Natural killer cell (primary cell): ENCODE measurements at regions not wholly inside any gene's neighbourhood (a gene's known extent, or its start where the extent isn't known, plus 50 kb on each side); places are given as distances from the start of the nearest gene placed in this dataset.

Experiments
- ATAC-seq, 3 donors: fragments of 150-1000 bp in 2 of 3; fragments of 200-7000 bp in 1 of 3; cut with Tn5 transposase; 1 replicate in 1 of 3; 2 replicates in 2 of 3; pipeline ENCODE4 v1.10.0; 2021; ENCODE audit warnings: mild to moderate bottlenecking in 2 of 3, moderate library complexity in 2 of 3
- DNase-seq, 2 donors: peaks; one replicate each; pipeline versions ENCODE4 v3.0.0 to v3.0.0-alpha.2; 2013 to 2021; ENCODE audit warnings: mixed read lengths in 1 of 2
- H3K27ac ChIP-seq: one replicate; pipeline ENCODE4 v1.5.1; 2013; ENCODE audit warnings: mild to moderate bottlenecking, low read length
- H3K27me3 ChIP-seq: one replicate; pipeline ENCODE4 v1.6.1; 2013; ENCODE audit warnings: low read length; ENCODE audit not compliant: control insufficient read depth, insufficient read depth
- H3K36me3 ChIP-seq: one replicate; pipeline ENCODE4 v1.6.1; 2013; ENCODE audit warnings: low read length; ENCODE audit not compliant: control insufficient read depth, insufficient read depth
- H3K4me1 ChIP-seq: one replicate; pipeline ENCODE4 v1.6.1; 2013; ENCODE audit warnings: low read length; ENCODE audit not compliant: control insufficient read depth, insufficient read depth
- H3K4me3 ChIP-seq: one replicate; pipeline ENCODE4 v1.5.1; 2013; ENCODE audit warnings: low read length
- H3K9me3 ChIP-seq: one replicate; pipeline ENCODE4 v1.6.1; 2013; ENCODE audit warnings: low read length; ENCODE audit not compliant: control insufficient read depth, insufficient read depth
- H3K27ac Mint-ChIP-seq, 2 donors: one replicate each; pipeline ENCODE4 v1.8.0; 2022; ENCODE audit warnings: mild to moderate bottlenecking in 2 of 2, mixed read lengths in 2 of 2, moderate library complexity in 1 of 2
- H3K27me3 Mint-ChIP-seq, 2 donors: one replicate each; pipeline ENCODE4 v1.8.0; 2022; ENCODE audit warnings: low read depth in 2 of 2, mixed read lengths in 2 of 2
- H3K36me3 Mint-ChIP-seq: one replicate; pipeline ENCODE4 v1.8.0; 2022; ENCODE audit warnings: mixed read lengths
- H3K4me1 Mint-ChIP-seq, 2 donors: one replicate each; pipeline ENCODE4 v1.8.0; 2022; ENCODE audit warnings: mixed read lengths in 2 of 2
- H3K4me3 Mint-ChIP-seq: one replicate; pipeline ENCODE4 v1.8.0; 2022; ENCODE audit warnings: mild to moderate bottlenecking, moderate library complexity, mixed read lengths
- H3K9me3 Mint-ChIP-seq, 2 donors: one replicate each; pipeline ENCODE4 v1.8.0; 2022; ENCODE audit warnings: mixed read lengths in 2 of 2
- WGBS: methylation state at CpG from one replicate; pipeline ENCODE4 v1.1.7; 2013; ENCODE audit warnings: missing lambda C conversion rate; ENCODE audit not compliant: insufficient coverage; 5-methylcytosine and 5-hydroxymethylcytosine counted together
- intact Hi-C: fragments of 100-400 bp; cut with micrococcal nuclease; formaldehyde crosslinking; loops from one replicate; pipeline ENCODE4 v1.14.2; 2022
- TF ChIP-seq, protein P1 (sequence below): fragments of 200-600 bp; IDR thresholded peaks from one replicate; pipeline ENCODE4 v1.8.0; 2022; ENCODE audit warnings: antibody characterized with exemption

DNA sequence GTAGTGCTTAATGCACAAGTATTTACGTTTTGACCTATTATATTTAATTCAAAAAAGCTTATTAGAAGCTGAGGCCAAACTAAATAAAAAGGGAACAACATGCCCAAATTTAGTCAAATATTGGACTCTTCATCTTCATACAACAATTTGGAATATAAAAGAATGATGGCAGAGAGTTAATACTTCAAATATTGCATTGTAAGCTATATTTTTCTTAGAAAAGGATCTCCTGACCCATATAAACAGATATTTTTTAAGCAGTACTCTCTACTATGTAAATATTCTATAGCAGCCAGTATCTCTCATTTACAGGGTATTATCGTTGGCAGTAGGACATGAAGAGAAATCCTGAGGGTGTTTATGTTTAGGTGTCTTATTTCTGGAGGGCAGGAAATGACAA, 531.2 kb downstream of the NYAP2 start:
- Histone ChIP-seq H3K4me3 (no peak overlapping the region), H3K9me3 (no peaks in the 10 kb centered on the region), H3K36me3 (no peaks in the 10 kb centered on the region), H3K27ac (no peak overlapping the region), H3K4me1 (no peaks in the 10 kb centered on the region), H3K27me3 (no peaks in the 10 kb centered on the region)
- intact Hi-C loops: no loop called here
- H3K27ac Mint-ChIP-seq: no peak overlapping the region
- no peaks in the 10 kb centered on the region for H3K27me3 Mint-ChIP-seq
- WGBS: 80% methylated on average over 1 of the region's 2 CpGs
- DNase-seq (no peak), ATAC-seq (no peak)
- H3K9me3 Mint-ChIP-seq: peaks cover 6 to 13% of the 10 kb centered on the region in 2 donors
- no peaks in the 10 kb centered on the region for H3K36me3 Mint-ChIP-seq
- no peaks in the 10 kb centered on the region for H3K4me1 Mint-ChIP-seq
- TF ChIP-seq, protein P1, sequence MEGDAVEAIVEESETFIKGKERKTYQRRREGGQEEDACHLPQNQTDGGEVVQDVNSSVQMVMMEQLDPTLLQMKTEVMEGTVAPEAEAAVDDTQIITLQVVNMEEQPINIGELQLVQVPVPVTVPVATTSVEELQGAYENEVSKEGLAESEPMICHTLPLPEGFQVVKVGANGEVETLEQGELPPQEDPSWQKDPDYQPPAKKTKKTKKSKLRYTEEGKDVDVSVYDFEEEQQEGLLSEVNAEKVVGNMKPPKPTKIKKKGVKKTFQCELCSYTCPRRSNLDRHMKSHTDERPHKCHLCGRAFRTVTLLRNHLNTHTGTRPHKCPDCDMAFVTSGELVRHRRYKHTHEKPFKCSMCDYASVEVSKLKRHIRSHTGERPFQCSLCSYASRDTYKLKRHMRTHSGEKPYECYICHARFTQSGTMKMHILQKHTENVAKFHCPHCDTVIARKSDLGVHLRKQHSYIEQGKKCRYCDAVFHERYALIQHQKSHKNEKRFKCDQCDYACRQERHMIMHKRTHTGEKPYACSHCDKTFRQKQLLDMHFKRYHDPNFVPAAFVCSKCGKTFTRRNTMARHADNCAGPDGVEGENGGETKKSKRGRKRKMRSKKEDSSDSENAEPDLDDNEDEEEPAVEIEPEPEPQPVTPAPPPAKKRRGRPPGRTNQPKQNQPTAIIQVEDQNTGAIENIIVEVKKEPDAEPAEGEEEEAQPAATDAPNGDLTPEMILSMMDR: no peak
- no peak overlapping the region for H3K4me3 Mint-ChIP-seq

DNA sequence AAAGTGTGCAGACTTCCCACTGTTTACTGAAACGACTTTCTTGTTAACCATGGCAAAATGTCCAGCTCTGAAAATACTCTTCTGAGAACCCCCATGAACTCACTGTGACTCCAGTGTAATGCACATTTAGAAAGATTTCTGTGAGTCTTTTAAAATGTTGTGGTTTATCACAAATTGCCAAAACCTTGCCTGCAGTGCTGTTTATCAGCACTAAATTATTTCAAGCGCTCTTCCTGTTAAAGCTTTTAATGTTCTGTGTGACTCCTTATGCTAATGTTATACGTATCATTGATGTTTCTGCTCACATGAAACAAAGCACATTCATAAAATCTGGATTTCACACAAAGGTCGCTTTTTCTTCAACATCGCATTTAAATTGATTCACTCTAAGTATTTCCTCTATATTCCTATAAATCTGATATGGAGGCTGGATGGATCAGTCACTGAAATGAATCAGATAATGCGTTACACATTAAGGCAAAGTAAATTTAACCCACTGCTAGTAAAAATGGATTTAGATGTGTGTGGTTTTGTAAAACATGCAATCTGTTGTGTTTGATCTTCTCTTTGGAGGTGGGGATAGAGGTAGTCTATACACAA, 521.2 kb downstream of the NYAP2 start:
- H3K4me3 Mint-ChIP-seq: no peak overlapping the region
- Histone ChIP-seq H3K27ac (no peak overlapping the region), H3K27me3 (no peaks in the 10 kb centered on the region), H3K4me1 (no peaks in the 10 kb centered on the region), H3K36me3 (no peaks in the 10 kb centered on the region), H3K9me3 (no peaks in the 10 kb centered on the region), H3K4me3 (no peak overlapping the region)
- WGBS: 77% methylated on average over 3 of the region's 6 CpGs
- H3K27ac Mint-ChIP-seq: no peak overlapping the region
- H3K36me3 Mint-ChIP-seq: no peaks in the 10 kb centered on the region
- intact Hi-C loops: no loop called here
- H3K4me1 Mint-ChIP-seq: no peaks in the 10 kb centered on the region
- ATAC-seq (no peak), DNase-seq (no peak)
- no peaks in the 10 kb centered on the region for H3K27me3 Mint-ChIP-seq
- TF ChIP-seq, protein P1: no peak
- H3K9me3 Mint-ChIP-seq: peaks cover 7 to 13% of the 10 kb centered on the region in 2 donors

DNA sequence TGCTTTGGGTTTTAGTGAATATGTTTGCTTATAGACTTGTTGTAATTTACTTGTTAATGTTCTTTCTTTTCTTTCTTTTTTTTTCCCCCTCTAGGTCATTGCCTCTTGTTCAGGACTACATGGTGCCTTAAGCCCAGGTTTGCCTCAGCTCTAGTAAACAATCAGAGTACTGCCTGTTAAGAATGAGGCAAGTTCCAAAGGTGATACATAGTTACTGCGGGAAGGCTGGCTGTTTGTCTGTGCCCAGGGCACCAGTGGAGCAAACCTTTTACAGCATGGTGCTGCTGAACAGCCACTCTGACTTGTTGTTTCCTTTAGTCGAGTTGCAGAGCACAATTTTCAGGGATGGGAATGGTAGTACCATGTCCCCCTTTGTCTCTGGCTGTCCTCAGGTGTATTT, 517.2 kb downstream of the NYAP2 start:
- no peaks in the 10 kb centered on the region for H3K27me3 ChIP-seq
- H3K27ac ChIP-seq: no peak overlapping the region
- Mint-ChIP-seq H3K4me1 (no peaks in the 10 kb centered on the region), H3K9me3 (peaks cover 11% of the 10 kb centered on the region in 2 donors), H3K4me3 (no peak overlapping the region), H3K36me3 (no peaks in the 10 kb centered on the region), H3K27ac (no peak overlapping the region), H3K27me3 (no peaks in the 10 kb centered on the region)
- DNase-seq (no peak), ATAC-seq (no peak)
- no peak overlapping the region for H3K4me3 ChIP-seq
- no peaks in the 10 kb centered on the region for H3K4me1 ChIP-seq
- TF ChIP-seq, protein P1: no peak
- intact Hi-C loops: no loop called here
- no peaks in the 10 kb centered on the region for H3K36me3 ChIP-seq
- no peaks in the 10 kb centered on the region for H3K9me3 ChIP-seq
- WGBS: 73% methylated on average over 2 of the region's 2 CpGs

DNA sequence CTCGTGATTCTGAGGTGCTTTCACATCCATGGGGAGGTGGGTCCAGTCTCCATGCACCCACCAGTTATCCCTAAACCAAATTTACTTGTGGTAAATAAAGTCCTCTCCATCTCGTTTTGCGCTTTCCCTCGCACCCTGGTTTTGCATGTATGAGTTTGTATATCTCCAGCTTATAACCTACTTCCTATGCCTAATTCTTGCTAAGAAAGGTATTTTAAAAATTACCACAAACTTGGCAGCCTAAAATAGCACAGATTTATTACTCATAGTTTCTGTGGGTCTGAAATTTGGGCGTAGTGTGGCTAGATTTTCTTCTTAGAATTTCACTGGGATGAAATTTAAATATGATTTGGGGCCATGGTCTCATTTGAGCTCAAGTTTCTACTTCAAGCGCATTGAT, 511.5 kb downstream of the NYAP2 start:
- Mint-ChIP-seq H3K27me3 (no peaks in the 10 kb centered on the region), H3K9me3 (peaks cover 5 to 8% of the 10 kb centered on the region in 2 donors), H3K36me3 (no peaks in the 10 kb centered on the region), H3K4me1 (no peaks in the 10 kb centered on the region), H3K27ac (no peak overlapping the region), H3K4me3 (no peak overlapping the region)
- H3K4me1 ChIP-seq: no peaks in the 10 kb centered on the region
- ATAC-seq: no peak
- DNase-seq: no peak
- 79% methylated on average over 6 of the region's 6 CpGs for WGBS
- H3K27me3 ChIP-seq: no peaks in the 10 kb centered on the region
- H3K27ac ChIP-seq: no peak overlapping the region
- intact Hi-C loops: no loop called here
- TF ChIP-seq, protein P1: no peak
- no peak overlapping the region for H3K4me3 ChIP-seq
- no peaks in the 10 kb centered on the region for H3K36me3 ChIP-seq
- H3K9me3 ChIP-seq: no peaks in the 10 kb centered on the region
